HG02759 (cell line): ENCODE measurements at regions not wholly inside any gene's neighbourhood (a gene's known extent, or its start where the extent isn't known, plus 50 kb on each side); places are given as distances from the start of the nearest gene placed in this dataset.
"Not testable (repeated sequence)": the region's sequence is repeated elsewhere in the genome, so short reads cannot be mapped to it uniquely, and the experiment has no call there.

ENCODE experiments used
- ATAC-seq: cut with Tn5 transposase; IDR thresholded peaks from one replicate; pipeline ENCODE4 v1.9.1; 2021; ENCODE audit warnings: mild to moderate bottlenecking, moderate library complexity; ENCODE audit not compliant: unreplicated experiment

GRCh38 chr15:91356083-91356482 lies 256.0 kb downstream of the SV2B start:
- ATAC-seq: no peak

GRCh38 chr15:91357011-91357410 lies 257.0 kb downstream of the SV2B start:
- no peak for ATAC-seq

- ATAC-seq: no peak
Observed at GRCh38 chr15:91357486-91357885, 257.4 kb downstream of the SV2B start.

- ATAC-seq: no peak
Observed at GRCh38 chr15:91358405-91358804, 258.3 kb downstream of the SV2B start.

GRCh38 chr15:91361696-91362095 lies 261.6 kb downstream of the SV2B start:
- not testable (repeated sequence) for ATAC-seq

GRCh38 chr15:91366111-91366510 lies 266.1 kb downstream of the SV2B start:
- no peak for ATAC-seq

GRCh38 chr15:91368611-91369010 lies 268.6 kb downstream of the SV2B start:
- no peak for ATAC-seq

GRCh38 chr15:91369823-91370222 lies 269.8 kb downstream of the SV2B start:
- no peak for ATAC-seq

GRCh38 chr15:91371345-91371744 lies 271.3 kb downstream of the SV2B start:
- not testable (repeated sequence) for ATAC-seq

GRCh38 chr15:91374336-91374735 lies 274.3 kb downstream of the SV2B start:
- no peak for ATAC-seq

- ATAC-seq: no peak
Observed at GRCh38 chr15:91376038-91376437, 276.0 kb downstream of the SV2B start.

- ATAC-seq: no peak
Observed at GRCh38 chr15:91380114-91380513, 280.1 kb downstream of the SV2B start.

- no peak for ATAC-seq
Observed at GRCh38 chr15:91383532-91383931, 283.5 kb downstream of the SV2B start.

- ATAC-seq: no peak
Observed at GRCh38 chr15:91384189-91384730, 284.2 kb downstream of the SV2B start.

GRCh38 chr15:91385311-91385710 lies 285.3 kb downstream of the SV2B start:
- no peak for ATAC-seq

- ATAC-seq: no peak
Observed at GRCh38 chr15:91393186-91393585, 293.1 kb downstream of the SV2B start.

GRCh38 chr15:91400481-91400880 lies 300.4 kb downstream of the SV2B start:
- no peak for ATAC-seq

GRCh38 chr15:91407269-91407889 lies 307.3 kb downstream of the SV2B start:
- no peak for ATAC-seq

- no peak for ATAC-seq
Observed at GRCh38 chr15:91408476-91409076, 308.5 kb downstream of the SV2B start.

- ATAC-seq: no peak
Observed at GRCh38 chr15:91409387-91409786, 309.3 kb downstream of the SV2B start.

- no peak for ATAC-seq
Observed at GRCh38 chr15:91411586-91411985, 311.5 kb downstream of the SV2B start.

GRCh38 chr15:91412138-91412928 lies 312.3 kb downstream of the SV2B start:
- no peak for ATAC-seq
